ENCODE measurements at regions not wholly inside any gene's neighbourhood (a gene's known extent, or its start where the extent isn't known, plus 50 kb on each side); places are given as distances from the start of the nearest gene placed in this dataset.

- no peak for DNase-seq (ENCODE audit: low read depth)
These were observed 96.2 kb downstream of the DUSP6 start for GRCh38 chr12:89256060-89256459.

GRCh38 chr12:89253488-89253887 is 98.8 kb downstream of the DUSP6 start:
- no peak for DNase-seq (ENCODE audit: low read depth)

GRCh38 chr12:89252284-89252683 is 100.0 kb downstream of the DUSP6 start:
- peak; percentile 6 for DNase-seq (ENCODE audit: low read depth)

- no peak for DNase-seq (ENCODE audit: low read depth)
These were observed 100.7 kb downstream of the DUSP6 start for GRCh38 chr12:89251342-89252271.

- no peak for DNase-seq (ENCODE audit: low read depth)
These were observed 101.7 kb downstream of the DUSP6 start for GRCh38 chr12:89250636-89251035.

GRCh38 chr12:89250213-89250612 is 102.1 kb downstream of the DUSP6 start:
- DNase-seq (ENCODE audit: low read depth), result no peak

GRCh38 chr12:89247967-89248366 is 104.3 kb downstream of the DUSP6 start:
- no peak for DNase-seq (ENCODE audit: low read depth)

GRCh38 chr12:89247541-89247942 is 104.8 kb downstream of the DUSP6 start:
- DNase-seq (ENCODE audit: low read depth), result no peak

GRCh38 chr12:89245090-89245489 is 107.2 kb downstream of the DUSP6 start:
- DNase-seq (ENCODE audit: low read depth), result no peak

- DNase-seq (ENCODE audit: low read depth), result no peak
These were observed 107.8 kb downstream of the DUSP6 start for GRCh38 chr12:89244536-89244935.

GRCh38 chr12:89243771-89244170 is 108.5 kb downstream of the DUSP6 start:
- no peak for DNase-seq (ENCODE audit: low read depth)

- no peak for DNase-seq (ENCODE audit: low read depth)
These were observed 112.8 kb downstream of the DUSP6 start for GRCh38 chr12:89239534-89239933.

GRCh38 chr12:89238593-89238992 is 113.7 kb downstream of the DUSP6 start:
- no peak for DNase-seq (ENCODE audit: low read depth)

- no peak for DNase-seq (ENCODE audit: low read depth)
These were observed 114.5 kb downstream of the DUSP6 start for GRCh38 chr12:89237763-89238162.

GRCh38 chr12:89236748-89237383 is 115.4 kb downstream of the DUSP6 start:
- DNase-seq (ENCODE audit: low read depth), result no peak

GRCh38 chr12:89236237-89236636 is 116.1 kb downstream of the DUSP6 start:
- DNase-seq (ENCODE audit: low read depth), result no peak

GRCh38 chr12:89235189-89235993 is 116.9 kb downstream of the DUSP6 start:
- DNase-seq (ENCODE audit: low read depth), result no peak

- no peak for DNase-seq (ENCODE audit: low read depth)
These were observed 117.8 kb downstream of the DUSP6 start for GRCh38 chr12:89234324-89235114.

GRCh38 chr12:89231686-89232085 is 120.6 kb downstream of the DUSP6 start:
- DNase-seq (ENCODE audit: low read depth), result no peak

- DNase-seq (ENCODE audit: low read depth), result no peak
These were observed 121.7 kb downstream of the DUSP6 start for GRCh38 chr12:89230376-89231315.

GRCh38 chr12:89228491-89228890 is 123.8 kb downstream of the DUSP6 start:
- no peak for DNase-seq (ENCODE audit: low read depth)
